Neural progenitor cell (in vitro differentiated cells): ENCODE measurements at regions not wholly inside any gene's neighbourhood (a gene's known extent, or its start where the extent isn't known, plus 50 kb on each side); places are given as distances from the start of the nearest gene placed in this dataset.
A peak's percentile ranks its signal among the peaks of the same experiment; 100 is the strongest.

ENCODE experiments used
- DNase-seq: peaks from one replicate; pipeline ENCODE4 v3.0.0-alpha.2; 2016; ENCODE audit warnings: low spot score
- H2AFZ ChIP-seq: fragments of 200-600 bp; sonication (generic); replicated peaks from 2 replicates; pipeline ENCODE4 v1.6.1; 2016; ENCODE audit warnings: antibody characterized with exemption
- H3F3A ChIP-seq: fragments of 200-600 bp; sonication (generic); 2 replicates; pipeline ENCODE4 v1.6.1; 2016; ENCODE audit warnings: antibody characterized with exemption, low read depth
- H3K27ac ChIP-seq: fragments of 200-600 bp; sonication (generic); 2 replicates; pipeline ENCODE4 v1.5.1; 2016; ENCODE audit warnings: mild to moderate bottlenecking
- H3K27me3 ChIP-seq: fragments of 200-600 bp; sonication (generic); 2 replicates; pipeline ENCODE4 v1.6.1; 2016; ENCODE audit warnings: mild to moderate bottlenecking, moderate library complexity
- H3K36me3 ChIP-seq: fragments of 200-600 bp; sonication (generic); 2 replicates; pipeline ENCODE4 v1.5.1; 2016
- H3K4me1 ChIP-seq: fragments of 200-600 bp; sonication (generic); 2 replicates; pipeline ENCODE4 v1.6.1; 2016; ENCODE audit warnings: mixed run types
- H3K4me2 ChIP-seq: fragments of 200-600 bp; sonication (generic); 2 replicates; pipeline ENCODE4 v1.6.1; 2016
- H3K4me3 ChIP-seq: fragments of 200-600 bp; sonication (generic); 2 replicates; pipeline ENCODE4 v1.5.1; 2016
- H3K79me2 ChIP-seq: fragments of 200-600 bp; sonication (generic); 2 replicates; pipeline ENCODE4 v1.6.1; 2016; ENCODE audit warnings: low read depth
- H3K9ac ChIP-seq: fragments of 200-600 bp; sonication (generic); 2 replicates; pipeline ENCODE4 v1.6.1; 2016
- H3K9me3 ChIP-seq: fragments of 200-600 bp; sonication (generic); 2 replicates; pipeline ENCODE4 v1.5.1; 2016; ENCODE audit warnings: low read depth
- H4K20me1 ChIP-seq: fragments of 200-600 bp; sonication (generic); 2 replicates; pipeline ENCODE4 v1.6.1; 2016; ENCODE audit warnings: low read depth
- H3K27ac Mint-ChIP-seq: 3 replicates; pipeline ENCODE4 v1.8.0; 2021; ENCODE audit warnings: mixed read lengths
- H3K27me3 Mint-ChIP-seq: 2 replicates; pipeline ENCODE4 v1.8.0; 2022; ENCODE audit warnings: low read depth, mild to moderate bottlenecking, inconsistent platforms, moderate library complexity, mixed read lengths; ENCODE audit not compliant: insufficient read depth
- H3K36me3 Mint-ChIP-seq: 3 replicates; pipeline ENCODE4 v1.8.0; 2021; ENCODE audit warnings: mixed read lengths
- H3K4me1 Mint-ChIP-seq: 3 replicates; pipeline ENCODE4 v1.8.0; 2021; ENCODE audit warnings: mixed read lengths
- H3K4me3 Mint-ChIP-seq: 3 replicates; pipeline ENCODE4 v1.8.0; 2021; ENCODE audit warnings: mild to moderate bottlenecking, moderate library complexity, mixed read lengths
- H3K9me3 Mint-ChIP-seq: 3 replicates; pipeline ENCODE4 v1.8.0; 2020; ENCODE audit warnings: mixed read lengths
- EZH2 ChIP-seq: fragments of 200-600 bp; sonication (generic); IDR thresholded peaks from 2 replicates; pipeline ENCODE4 v1.6.1; 2017; ENCODE audit warnings: antibody characterized with exemption, mild to moderate bottlenecking, moderate library complexity
- EZH2phosphoT487 ChIP-seq: fragments of 200-600 bp; sonication (generic); IDR thresholded peaks from 2 replicates; pipeline ENCODE4 v1.6.1; 2017; ENCODE audit warnings: antibody characterized with exemption
- TF ChIP-seq, protein P1 (sequence below): fragments of 200-600 bp; sonication (generic); IDR thresholded peaks from 2 replicates; pipeline ENCODE4 v1.5.1; 2017; ENCODE audit warnings: antibody characterized with exemption, mild to moderate bottlenecking

DNA sequence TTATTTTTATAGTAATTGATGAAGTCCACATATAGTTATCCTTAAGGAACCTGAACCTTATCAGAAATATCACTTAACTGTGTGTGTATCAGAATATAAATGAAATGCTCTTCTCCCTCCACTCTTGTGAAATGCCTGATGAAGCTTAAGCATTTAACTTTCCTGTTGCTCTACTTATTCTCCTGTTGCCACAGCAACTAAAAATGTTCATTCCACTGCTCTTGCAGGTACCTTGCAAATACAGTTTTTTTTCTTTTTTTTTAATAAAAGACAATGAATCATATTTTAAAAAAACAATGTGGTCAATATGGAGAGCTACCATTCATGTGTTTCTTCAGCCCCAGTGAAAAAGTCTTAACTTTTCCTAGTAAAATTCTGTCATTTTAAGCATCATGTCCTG is 210.3 kb downstream of the RFPL4B start:
- peaks cover 2% of the 10 kb centered on the region for H3K36me3 Mint-ChIP-seq
- H3K4me1 Mint-ChIP-seq: peaks cover 15% of the 10 kb centered on the region
- Histone ChIP-seq H3K4me2 (no peak overlapping the region), H3K27me3 (no peaks in the 10 kb centered on the region), H3K4me3 (no peak overlapping the region), H4K20me1 (no peaks in the 10 kb centered on the region), H3F3A (no peaks in the 10 kb centered on the region), H3K4me1 (peaks cover 8% of the 10 kb centered on the region), H3K79me2 (no peaks in the 10 kb centered on the region), H3K9ac (no peak overlapping the region), H3K36me3 (no peaks in the 10 kb centered on the region), H3K27ac (no peak overlapping the region), H2AFZ (no peak overlapping the region), H3K9me3 (no peaks in the 10 kb centered on the region)
- no peak for TF ChIP-seq EZH2
- TF ChIP-seq EZH2phosphoT487: no peak
- TF ChIP-seq, protein P1, sequence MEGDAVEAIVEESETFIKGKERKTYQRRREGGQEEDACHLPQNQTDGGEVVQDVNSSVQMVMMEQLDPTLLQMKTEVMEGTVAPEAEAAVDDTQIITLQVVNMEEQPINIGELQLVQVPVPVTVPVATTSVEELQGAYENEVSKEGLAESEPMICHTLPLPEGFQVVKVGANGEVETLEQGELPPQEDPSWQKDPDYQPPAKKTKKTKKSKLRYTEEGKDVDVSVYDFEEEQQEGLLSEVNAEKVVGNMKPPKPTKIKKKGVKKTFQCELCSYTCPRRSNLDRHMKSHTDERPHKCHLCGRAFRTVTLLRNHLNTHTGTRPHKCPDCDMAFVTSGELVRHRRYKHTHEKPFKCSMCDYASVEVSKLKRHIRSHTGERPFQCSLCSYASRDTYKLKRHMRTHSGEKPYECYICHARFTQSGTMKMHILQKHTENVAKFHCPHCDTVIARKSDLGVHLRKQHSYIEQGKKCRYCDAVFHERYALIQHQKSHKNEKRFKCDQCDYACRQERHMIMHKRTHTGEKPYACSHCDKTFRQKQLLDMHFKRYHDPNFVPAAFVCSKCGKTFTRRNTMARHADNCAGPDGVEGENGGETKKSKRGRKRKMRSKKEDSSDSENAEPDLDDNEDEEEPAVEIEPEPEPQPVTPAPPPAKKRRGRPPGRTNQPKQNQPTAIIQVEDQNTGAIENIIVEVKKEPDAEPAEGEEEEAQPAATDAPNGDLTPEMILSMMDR: no peak
- peaks cover 14% of the 10 kb centered on the region for H3K9me3 Mint-ChIP-seq
- DNase-seq: no peak
- no peak overlapping the region for H3K4me3 Mint-ChIP-seq
- H3K27ac Mint-ChIP-seq: no peak overlapping the region
- H3K27me3 Mint-ChIP-seq: peaks cover 4% of the 10 kb centered on the region

DNA sequence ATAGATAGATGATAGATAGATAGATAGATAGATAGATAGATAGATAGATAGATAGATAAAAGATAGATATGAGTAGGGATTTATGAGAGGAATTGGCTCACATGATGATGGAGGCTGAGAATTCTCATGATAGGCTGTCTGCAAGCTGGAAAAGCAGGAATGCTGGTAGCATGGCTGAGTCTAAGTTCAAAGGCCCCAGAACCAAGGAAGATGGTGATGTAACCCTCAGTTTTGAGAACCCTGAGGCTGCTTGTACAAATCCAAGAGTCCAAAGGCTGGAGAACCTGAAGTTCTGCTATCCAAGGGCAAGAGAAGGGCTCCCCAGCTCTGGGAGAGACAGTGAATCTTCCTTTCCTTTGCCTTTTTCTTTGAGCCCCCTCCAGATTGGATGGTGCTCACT is 210.8 kb downstream of the RFPL4B start:
- Histone ChIP-seq H3F3A (no peaks in the 10 kb centered on the region), H3K27me3 (no peaks in the 10 kb centered on the region), H3K4me3 (no peak overlapping the region), H3K36me3 (no peaks in the 10 kb centered on the region), H4K20me1 (no peaks in the 10 kb centered on the region), H3K27ac (no peak overlapping the region), H3K4me2 (no peak overlapping the region), H3K4me1 (peaks cover 12% of the 10 kb centered on the region), H3K9ac (no peak overlapping the region), H3K79me2 (no peaks in the 10 kb centered on the region), H3K9me3 (no peaks in the 10 kb centered on the region), H2AFZ (peak overlapping the region; percentile 59)
- Mint-ChIP-seq H3K27ac (peak overlapping the region; percentile 39), H3K36me3 (peaks cover 2% of the 10 kb centered on the region), H3K9me3 (peaks cover 14% of the 10 kb centered on the region), H3K4me3 (no peak overlapping the region), H3K27me3 (peaks cover 4% of the 10 kb centered on the region), H3K4me1 (peaks cover 20% of the 10 kb centered on the region)
- no peak for DNase-seq
- TF ChIP-seq EZH2 (no peak), EZH2phosphoT487 (no peak)
- TF ChIP-seq, protein P1: no peak

DNA sequence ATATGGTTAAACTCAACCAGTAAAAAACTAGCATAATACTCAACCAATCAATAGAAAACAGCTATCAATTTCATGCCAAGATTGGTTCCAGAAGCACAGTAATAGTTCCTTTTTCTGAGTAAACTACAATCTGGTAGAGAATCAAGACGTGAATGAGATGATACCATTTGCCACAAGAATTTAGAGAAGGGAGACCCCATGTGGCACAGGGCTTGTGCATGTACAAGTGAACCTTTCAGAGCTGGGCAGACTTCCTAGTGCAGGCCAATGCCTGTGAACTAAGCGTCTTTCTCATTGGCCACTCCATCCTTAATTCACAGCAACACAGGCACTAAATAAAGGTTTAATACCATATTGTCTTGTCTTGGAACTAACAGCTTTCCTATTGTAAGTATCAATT is 213.5 kb downstream of the RFPL4B start:
- TF ChIP-seq EZH2: no peak
- no peak for TF ChIP-seq EZH2phosphoT487
- TF ChIP-seq, protein P1: no peak
- Histone ChIP-seq H3K4me1 (peaks cover 19% of the 10 kb centered on the region), H3K27me3 (no peaks in the 10 kb centered on the region), H4K20me1 (no peaks in the 10 kb centered on the region), H3K36me3 (no peaks in the 10 kb centered on the region), H3K27ac (no peak overlapping the region), H3K9me3 (no peaks in the 10 kb centered on the region), H2AFZ (peak overlapping the region; percentile 66), H3K4me3 (no peak overlapping the region), H3K4me2 (no peak overlapping the region), H3K79me2 (no peaks in the 10 kb centered on the region), H3F3A (no peaks in the 10 kb centered on the region), H3K9ac (no peak overlapping the region)
- peaks cover 4% of the 10 kb centered on the region for H3K9me3 Mint-ChIP-seq
- H3K36me3 Mint-ChIP-seq: peaks cover 6% of the 10 kb centered on the region
- no peak overlapping the region for H3K4me3 Mint-ChIP-seq
- peaks cover 4% of the 10 kb centered on the region for H3K27me3 Mint-ChIP-seq
- peaks cover 39% of the 10 kb centered on the region for H3K4me1 Mint-ChIP-seq
- DNase-seq: peak; percentile 43
- H3K27ac Mint-ChIP-seq: peak overlapping the region; percentile 25
